Erythroblast (primary cell): ENCODE measurements at regions not wholly inside any gene's neighbourhood (a gene's known extent, or its start where the extent isn't known, plus 50 kb on each side); places are given as distances from the start of the nearest gene placed in this dataset.

Experiments
- GATA1 ChIP-seq: IDR thresholded peaks from 2 replicates; pipeline ENCODE4 v1.6.1; 2011; ENCODE audit warnings: low read depth, mild to moderate bottlenecking, control low read depth, low read length, moderate library complexity
- POLR2A ChIP-seq: IDR thresholded peaks from 2 replicates; pipeline ENCODE4 v1.6.1; 2011; ENCODE audit warnings: mild to moderate bottlenecking, low read length

- no peak for TF ChIP-seq POLR2A
- no peak for TF ChIP-seq GATA1
These were observed 1054.1 kb downstream of the TTLL7 start for GRCh38 chr1:82944822-82945221.
